ENCODE measurements at regions not wholly inside any gene's neighbourhood (a gene's known extent, or its start where the extent isn't known, plus 50 kb on each side); places are given as distances from the start of the nearest gene placed in this dataset.

DNA sequence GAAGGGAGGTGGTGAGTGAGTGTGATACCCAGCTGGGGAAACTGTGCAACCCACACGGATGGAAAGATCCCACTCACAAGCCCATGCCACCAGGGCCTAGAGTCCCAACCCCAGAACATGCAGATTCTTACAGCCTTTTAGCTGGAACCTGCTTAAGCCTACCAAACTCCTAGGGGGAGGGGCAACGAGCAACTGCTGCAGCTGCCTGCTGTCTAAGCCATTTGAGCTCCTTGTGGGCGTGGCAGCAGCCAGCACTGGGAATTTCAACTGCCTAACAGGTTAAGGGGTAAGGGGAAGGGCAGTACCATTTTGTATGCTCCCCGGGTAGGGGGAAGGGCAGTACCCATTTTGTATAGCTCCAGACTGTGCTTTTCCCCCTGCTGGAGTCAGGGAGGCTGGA lies 673.2 kb upstream of the BCHE start:
- no peak for TF ChIP-seq SPI1 (IDR thresholded peaks at IDR 0.05; ENCODE audit: low read depth, low read length)
- no peak for TF ChIP-seq POLR2AphosphoS5 (IDR thresholded peaks at IDR 0.05; ENCODE audit: low read depth, low read length)
- no peak for TF ChIP-seq POLR2A (IDR thresholded peaks at IDR 0.05; ENCODE audit: low read depth, low read length)
- TF ChIP-seq TAF1 (IDR thresholded peaks at IDR 0.05; ENCODE audit: low read depth, low read length), result no peak
- TF ChIP-seq POU2F2 (IDR thresholded peaks at IDR 0.05; ENCODE audit: low read depth, low read length), result no peak
